ENCODE measurements at regions not wholly inside any gene's neighbourhood (a gene's known extent, or its start where the extent isn't known, plus 50 kb on each side); places are given as distances from the start of the nearest gene placed in this dataset.
"Not testable (repeated sequence)": the region's sequence is repeated elsewhere in the genome, so short reads cannot be mapped to it uniquely, and the experiment has no call there.

GRCh38 chr7:25454020-25454419, 225.7 kb upstream of the NPVF start:
- DNase-seq (ENCODE audit: low spot score), result no peak

GRCh38 chr7:25454562-25455041, 226.3 kb upstream of the NPVF start:
- no peak for DNase-seq (ENCODE audit: low spot score)

GRCh38 chr7:25455683-25456251, 227.5 kb upstream of the NPVF start:
- DNase-seq (ENCODE audit: low spot score), result no peak

GRCh38 chr7:25456467-25457171, 228.3 kb upstream of the NPVF start:
- DNase-seq (ENCODE audit: low spot score), result no peak

- no peak for DNase-seq (ENCODE audit: low spot score)
Measured at GRCh38 chr7:25459057-25459456, 230.8 kb upstream of the NPVF start.

- DNase-seq (ENCODE audit: low spot score), result no peak
Measured at GRCh38 chr7:25460433-25460832, 232.1 kb upstream of the NPVF start.

- no peak for DNase-seq (ENCODE audit: low spot score)
Measured at GRCh38 chr7:25469669-25470068, 241.4 kb upstream of the NPVF start.

GRCh38 chr7:25476863-25477499, 248.7 kb upstream of the NPVF start:
- no peak for DNase-seq (ENCODE audit: low spot score)

GRCh38 chr7:25478221-25478620, 249.9 kb upstream of the NPVF start:
- DNase-seq (ENCODE audit: low spot score), result not testable (repeated sequence)

- no peak for DNase-seq (ENCODE audit: low spot score)
Measured at GRCh38 chr7:25478925-25479324, 250.6 kb upstream of the NPVF start.

- no peak for DNase-seq (ENCODE audit: low spot score)
Measured at GRCh38 chr7:25481891-25482290, 253.6 kb upstream of the NPVF start.

- no peak for DNase-seq (ENCODE audit: low spot score)
Measured at GRCh38 chr7:25482631-25483030, 254.3 kb upstream of the NPVF start.

- DNase-seq (ENCODE audit: low spot score), result no peak
Measured at GRCh38 chr7:25485026-25485425, 256.7 kb upstream of the NPVF start.

- no peak for DNase-seq (ENCODE audit: low spot score)
Measured at GRCh38 chr7:25486656-25487055, 258.4 kb upstream of the NPVF start.

GRCh38 chr7:25493805-25494366, 265.6 kb upstream of the NPVF start:
- no peak for DNase-seq (ENCODE audit: low spot score)

GRCh38 chr7:25494896-25495295, 266.6 kb upstream of the NPVF start:
- no peak for DNase-seq (ENCODE audit: low spot score)

GRCh38 chr7:25495342-25496250, 267.3 kb upstream of the NPVF start:
- no peak for DNase-seq (ENCODE audit: low spot score)

GRCh38 chr7:25496476-25497368, 268.4 kb upstream of the NPVF start:
- DNase-seq (ENCODE audit: low spot score), result no peak

- no peak for DNase-seq (ENCODE audit: low spot score)
Measured at GRCh38 chr7:25500393-25500921, 272.2 kb upstream of the NPVF start.

GRCh38 chr7:25503306-25503705, 275.0 kb upstream of the NPVF start:
- DNase-seq (ENCODE audit: low spot score), result no peak
